ENCODE measurements at regions not wholly inside any gene's neighbourhood (a gene's known extent, or its start where the extent isn't known, plus 50 kb on each side); places are given as distances from the start of the nearest gene placed in this dataset.

DNA sequence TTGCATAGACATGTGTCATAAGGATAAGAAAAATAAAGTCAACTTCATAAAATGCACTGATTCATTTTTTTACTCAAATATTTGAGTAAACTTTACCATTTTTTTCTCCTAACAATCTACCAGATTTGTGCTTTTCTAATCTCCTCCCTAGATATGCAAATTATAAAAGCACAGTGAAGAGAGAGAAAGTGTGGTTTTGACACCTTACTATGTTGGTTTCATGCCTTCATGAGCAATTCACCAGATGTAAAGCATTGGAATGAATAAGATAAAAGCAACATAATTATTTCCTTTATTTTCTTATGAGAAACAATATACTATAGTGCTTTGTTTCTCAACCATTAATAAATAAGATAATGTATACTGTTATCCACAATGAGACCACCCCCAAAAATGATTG is 432.5 kb upstream of the PCDH15 start:
- TF ChIP-seq, protein P1, sequence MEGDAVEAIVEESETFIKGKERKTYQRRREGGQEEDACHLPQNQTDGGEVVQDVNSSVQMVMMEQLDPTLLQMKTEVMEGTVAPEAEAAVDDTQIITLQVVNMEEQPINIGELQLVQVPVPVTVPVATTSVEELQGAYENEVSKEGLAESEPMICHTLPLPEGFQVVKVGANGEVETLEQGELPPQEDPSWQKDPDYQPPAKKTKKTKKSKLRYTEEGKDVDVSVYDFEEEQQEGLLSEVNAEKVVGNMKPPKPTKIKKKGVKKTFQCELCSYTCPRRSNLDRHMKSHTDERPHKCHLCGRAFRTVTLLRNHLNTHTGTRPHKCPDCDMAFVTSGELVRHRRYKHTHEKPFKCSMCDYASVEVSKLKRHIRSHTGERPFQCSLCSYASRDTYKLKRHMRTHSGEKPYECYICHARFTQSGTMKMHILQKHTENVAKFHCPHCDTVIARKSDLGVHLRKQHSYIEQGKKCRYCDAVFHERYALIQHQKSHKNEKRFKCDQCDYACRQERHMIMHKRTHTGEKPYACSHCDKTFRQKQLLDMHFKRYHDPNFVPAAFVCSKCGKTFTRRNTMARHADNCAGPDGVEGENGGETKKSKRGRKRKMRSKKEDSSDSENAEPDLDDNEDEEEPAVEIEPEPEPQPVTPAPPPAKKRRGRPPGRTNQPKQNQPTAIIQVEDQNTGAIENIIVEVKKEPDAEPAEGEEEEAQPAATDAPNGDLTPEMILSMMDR (IDR thresholded peaks at IDR 0.05; ENCODE audit: low read length), result no peak
- TF ChIP-seq EZH2 (optimal IDR thresholded peaks at IDR 0.05; ENCODE audit: low read depth, low read length) (no peak), EZH2phosphoT487 (IDR thresholded peaks at IDR 0.05; ENCODE audit: low read length) (no peak)
